ENCODE measurements at regions not wholly inside any gene's neighbourhood (a gene's known extent, or its start where the extent isn't known, plus 50 kb on each side); places are given as distances from the start of the nearest gene placed in this dataset.

DNA sequence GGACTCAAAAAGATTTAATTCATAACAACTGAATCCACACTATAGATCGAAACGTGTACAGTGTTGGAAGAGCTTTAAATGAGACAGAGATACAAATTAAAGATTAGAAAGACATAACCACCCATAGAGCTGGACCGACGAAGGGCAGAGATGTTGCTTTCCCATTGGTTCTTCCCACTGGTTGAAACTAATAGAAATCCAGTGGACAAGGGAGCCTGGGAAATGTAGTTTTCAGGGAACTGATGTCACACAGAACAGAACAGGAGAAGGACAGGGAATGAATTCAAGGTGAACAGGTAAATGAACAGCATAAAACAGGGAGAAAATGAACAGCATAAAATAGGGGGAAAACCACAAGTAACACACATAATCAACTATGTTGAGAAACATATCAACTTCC, 328.7 kb downstream of the ZNF621 start:
- Histone ChIP-seq H3K27ac (ENCODE audit: low read depth, low read length) (no peak overlapping the region), H3K9ac (ENCODE audit: low read depth in 1 of 2, low read length in 2 of 2) (no peak overlapping the region), H3K27me3 (ENCODE audit: control insufficient read depth in 1 of 2, insufficient read depth in 2 of 2, low read length in 2 of 2) (no peaks in the 10 kb centered on the region), H3K4me1 (ENCODE audit: control insufficient read depth in 1 of 2, insufficient read depth in 2 of 2, low read length in 2 of 2) (no peaks in the 10 kb centered on the region), H3K9me3 (ENCODE audit: control insufficient read depth in 1 of 2, low read length in 2 of 2) (no peaks in the 10 kb centered on the region), H3K4me3 (ENCODE audit: low read depth in 1 of 2, low read length in 2 of 2) (no peak overlapping the region), H3K36me3 (ENCODE audit: control insufficient read depth in 1 of 2, insufficient read depth in 2 of 2, low read length in 2 of 2) (no peaks in the 10 kb centered on the region)

DNA sequence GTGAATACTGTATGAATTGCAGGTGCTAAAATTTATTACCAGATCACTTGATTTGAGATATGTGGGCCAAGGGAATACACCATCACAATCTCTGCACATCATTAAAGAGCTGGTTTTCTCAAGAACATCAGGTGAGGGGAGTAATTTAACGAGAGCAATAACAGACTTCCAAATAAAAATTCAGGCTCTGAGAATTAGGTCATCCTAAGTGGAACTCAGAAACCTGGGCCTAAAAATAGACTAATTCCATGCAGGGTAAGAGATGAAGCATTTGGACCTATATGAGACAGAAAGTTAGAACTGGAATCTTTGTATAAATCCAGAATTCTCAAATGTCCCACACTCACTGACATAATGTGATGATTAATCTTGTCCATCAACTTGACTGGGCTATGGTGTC, 331.1 kb downstream of the ZNF621 start:
- H3K4me3 ChIP-seq (ENCODE audit: low read depth in 1 of 2, low read length in 2 of 2), result no peak overlapping the region
- H3K4me1 ChIP-seq (ENCODE audit: control insufficient read depth in 1 of 2, insufficient read depth in 2 of 2, low read length in 2 of 2), result no peaks in the 10 kb centered on the region
- H3K9ac ChIP-seq (ENCODE audit: low read depth in 1 of 2, low read length in 2 of 2), result no peak overlapping the region
- H3K27me3 ChIP-seq (ENCODE audit: control insufficient read depth in 1 of 2, insufficient read depth in 2 of 2, low read length in 2 of 2), result no peaks in the 10 kb centered on the region
- H3K36me3 ChIP-seq (ENCODE audit: control insufficient read depth in 1 of 2, insufficient read depth in 2 of 2, low read length in 2 of 2), result no peaks in the 10 kb centered on the region
- no peaks in the 10 kb centered on the region for H3K9me3 ChIP-seq (ENCODE audit: control insufficient read depth in 1 of 2, low read length in 2 of 2)
- H3K27ac ChIP-seq (ENCODE audit: low read depth, low read length), result no peak overlapping the region

DNA sequence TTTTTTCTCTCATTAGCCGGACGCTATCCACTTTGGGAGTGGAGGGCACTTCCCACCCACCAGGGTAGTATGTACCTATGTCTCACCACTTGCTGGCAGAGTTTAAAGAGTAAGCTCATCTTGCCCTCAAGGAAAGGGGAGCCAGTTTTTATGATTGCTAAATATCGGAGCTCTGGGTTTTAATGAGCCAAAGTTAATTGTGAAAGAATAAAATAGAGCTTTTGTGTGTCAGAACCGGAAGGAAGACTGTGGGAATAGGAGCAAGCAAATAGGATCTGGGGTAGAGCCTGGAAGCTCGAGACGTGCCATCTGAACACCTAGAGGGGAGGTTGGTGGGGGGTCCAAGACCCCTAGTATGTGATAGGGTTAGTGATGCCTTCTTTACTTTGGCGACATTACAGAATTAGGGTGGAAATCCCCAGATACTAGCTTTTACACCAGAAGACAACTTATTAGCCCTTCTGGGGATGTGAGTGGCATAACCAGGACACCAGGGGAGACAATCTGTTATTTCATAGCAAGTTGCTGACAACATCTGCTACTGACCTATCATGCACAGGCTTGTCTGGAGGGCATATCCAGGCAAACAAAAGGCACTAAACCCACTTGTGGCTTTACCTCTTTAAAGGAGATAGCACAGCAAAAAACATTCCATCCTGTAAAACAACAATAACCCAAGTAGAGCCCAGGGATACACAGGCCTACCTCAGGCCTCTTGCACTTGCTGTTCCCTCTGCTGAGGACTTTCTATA, 333.8 kb downstream of the ZNF621 start:
- no peak overlapping the region for H3K9ac ChIP-seq (ENCODE audit: low read depth in 1 of 2, low read length in 2 of 2)
- no peak overlapping the region for H3K27ac ChIP-seq (ENCODE audit: low read depth, low read length)
- H3K4me1 ChIP-seq (ENCODE audit: control insufficient read depth in 1 of 2, insufficient read depth in 2 of 2, low read length in 2 of 2), result no peaks in the 10 kb centered on the region
- H3K27me3 ChIP-seq (ENCODE audit: control insufficient read depth in 1 of 2, insufficient read depth in 2 of 2, low read length in 2 of 2), result no peaks in the 10 kb centered on the region
- no peaks in the 10 kb centered on the region for H3K36me3 ChIP-seq (ENCODE audit: control insufficient read depth in 1 of 2, insufficient read depth in 2 of 2, low read length in 2 of 2)
- H3K9me3 ChIP-seq (ENCODE audit: control insufficient read depth in 1 of 2, low read length in 2 of 2), result no peaks in the 10 kb centered on the region
- no peak overlapping the region for H3K4me3 ChIP-seq (ENCODE audit: low read depth in 1 of 2, low read length in 2 of 2)

DNA sequence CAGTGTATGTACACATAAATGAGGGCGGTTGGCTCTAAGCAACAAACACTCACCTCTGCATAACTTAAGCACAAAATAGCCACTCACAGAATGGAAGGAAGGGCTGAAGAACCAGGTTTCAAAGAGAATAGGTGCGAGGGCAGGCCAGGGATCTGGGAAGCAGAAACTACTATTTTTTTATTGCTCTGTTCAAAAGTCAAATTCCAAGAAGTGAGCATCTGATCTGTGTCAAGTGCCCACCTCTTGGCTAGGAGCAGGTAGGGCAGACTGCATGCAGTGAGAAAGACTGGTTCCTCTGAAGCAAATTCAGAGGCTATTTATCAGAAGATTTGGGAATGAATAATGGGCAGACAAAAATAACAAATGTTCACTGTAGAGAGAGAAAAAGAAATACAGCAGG, 336.4 kb upstream of the CTNNB1 start:
- Histone ChIP-seq H3K36me3 (ENCODE audit: control insufficient read depth in 1 of 2, insufficient read depth in 2 of 2, low read length in 2 of 2) (no peaks in the 10 kb centered on the region), H3K27ac (ENCODE audit: low read depth, low read length) (no peak overlapping the region), H3K4me3 (ENCODE audit: low read depth in 1 of 2, low read length in 2 of 2) (no peak overlapping the region), H3K9ac (ENCODE audit: low read depth in 1 of 2, low read length in 2 of 2) (no peak overlapping the region), H3K27me3 (ENCODE audit: control insufficient read depth in 1 of 2, insufficient read depth in 2 of 2, low read length in 2 of 2) (no peaks in the 10 kb centered on the region), H3K9me3 (ENCODE audit: control insufficient read depth in 1 of 2, low read length in 2 of 2) (no peaks in the 10 kb centered on the region), H3K4me1 (ENCODE audit: control insufficient read depth in 1 of 2, insufficient read depth in 2 of 2, low read length in 2 of 2) (no peaks in the 10 kb centered on the region)

DNA sequence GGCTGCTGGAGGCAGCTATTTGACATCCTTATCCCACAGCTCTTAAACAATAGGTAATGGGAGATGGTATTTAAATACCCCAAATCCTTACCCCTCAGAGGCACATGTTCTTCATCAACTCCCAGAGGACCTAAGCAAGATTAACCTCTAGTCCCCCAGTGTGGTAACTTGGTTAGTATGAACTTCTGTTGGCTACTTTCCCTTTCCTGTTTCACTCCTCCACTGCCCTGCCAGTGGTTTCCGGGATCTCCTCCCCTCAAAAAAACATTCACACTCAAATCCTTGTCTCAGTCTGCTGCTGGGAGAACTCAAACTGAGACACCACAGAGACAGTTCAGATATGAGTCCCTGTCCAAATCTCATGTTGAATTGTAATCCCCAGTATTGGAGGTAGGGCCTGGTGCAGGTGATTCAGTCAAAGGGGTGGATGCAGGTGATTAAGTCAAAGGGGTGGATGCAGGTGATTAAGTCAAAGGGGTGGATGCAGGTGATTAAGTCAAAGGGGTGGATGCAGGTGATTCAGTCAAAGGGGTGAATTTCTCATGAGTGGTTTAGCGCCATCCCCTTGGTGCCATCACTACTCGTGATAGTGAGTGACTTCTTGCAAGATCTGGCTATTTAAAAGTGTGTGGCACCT, 335.0 kb upstream of the CTNNB1 start:
- no peaks in the 10 kb centered on the region for H3K4me1 ChIP-seq (ENCODE audit: control insufficient read depth in 1 of 2, insufficient read depth in 2 of 2, low read length in 2 of 2)
- no peak overlapping the region for H3K9ac ChIP-seq (ENCODE audit: low read depth in 1 of 2, low read length in 2 of 2)
- H3K4me3 ChIP-seq (ENCODE audit: low read depth in 1 of 2, low read length in 2 of 2), result no peak overlapping the region
- H3K27me3 ChIP-seq (ENCODE audit: control insufficient read depth in 1 of 2, insufficient read depth in 2 of 2, low read length in 2 of 2), result no peaks in the 10 kb centered on the region
- H3K36me3 ChIP-seq (ENCODE audit: control insufficient read depth in 1 of 2, insufficient read depth in 2 of 2, low read length in 2 of 2), result no peaks in the 10 kb centered on the region
- no peaks in the 10 kb centered on the region for H3K9me3 ChIP-seq (ENCODE audit: control insufficient read depth in 1 of 2, low read length in 2 of 2)
- H3K27ac ChIP-seq (ENCODE audit: low read depth, low read length), result no peak overlapping the region

DNA sequence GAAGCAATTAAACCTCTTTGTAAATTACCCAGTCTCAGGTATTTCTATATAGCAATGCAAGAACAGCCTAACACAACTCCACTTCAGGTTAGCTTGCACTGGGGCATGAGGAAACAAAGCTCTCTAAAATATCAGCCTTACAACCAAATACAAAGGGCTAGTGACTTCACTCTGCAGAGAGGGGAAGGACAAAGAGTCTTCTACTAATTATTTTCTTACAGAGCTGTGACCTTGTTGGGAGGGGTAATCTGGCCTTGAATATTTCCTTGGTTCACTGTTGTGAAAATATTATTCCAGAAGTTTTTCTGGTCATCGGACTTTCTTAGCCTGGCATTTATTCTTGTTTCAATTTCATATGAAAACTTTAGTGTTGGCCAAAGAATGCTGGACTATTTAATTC, 334.4 kb upstream of the CTNNB1 start:
- no peak overlapping the region for H3K4me3 ChIP-seq (ENCODE audit: low read depth in 1 of 2, low read length in 2 of 2)
- H3K36me3 ChIP-seq (ENCODE audit: control insufficient read depth in 1 of 2, insufficient read depth in 2 of 2, low read length in 2 of 2), result no peaks in the 10 kb centered on the region
- no peaks in the 10 kb centered on the region for H3K9me3 ChIP-seq (ENCODE audit: control insufficient read depth in 1 of 2, low read length in 2 of 2)
- H3K9ac ChIP-seq (ENCODE audit: low read depth in 1 of 2, low read length in 2 of 2), result no peak overlapping the region
- no peak overlapping the region for H3K27ac ChIP-seq (ENCODE audit: low read depth, low read length)
- H3K4me1 ChIP-seq (ENCODE audit: control insufficient read depth in 1 of 2, insufficient read depth in 2 of 2, low read length in 2 of 2), result no peaks in the 10 kb centered on the region
- no peaks in the 10 kb centered on the region for H3K27me3 ChIP-seq (ENCODE audit: control insufficient read depth in 1 of 2, insufficient read depth in 2 of 2, low read length in 2 of 2)

DNA sequence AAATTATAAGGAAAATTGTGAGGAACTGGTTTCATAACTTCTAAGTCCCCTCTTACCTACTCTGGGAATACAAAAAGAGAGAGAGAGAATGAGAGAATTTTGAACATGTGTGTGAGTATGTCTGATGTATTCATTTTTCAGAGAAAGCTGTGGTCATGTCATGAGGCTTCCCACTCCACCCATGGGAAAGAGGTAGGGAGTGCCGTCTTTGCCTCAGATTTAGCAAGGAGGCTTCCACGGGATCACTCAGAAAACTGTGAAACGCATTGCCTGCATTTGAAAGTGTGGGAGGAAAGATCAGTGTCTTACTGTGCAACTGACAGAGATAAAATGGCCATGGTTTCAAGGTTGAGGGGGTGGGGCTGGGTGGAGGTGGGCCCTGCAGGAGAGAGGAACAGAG, 331.5 kb upstream of the CTNNB1 start:
- no peak overlapping the region for H3K9ac ChIP-seq (ENCODE audit: low read depth in 1 of 2, low read length in 2 of 2)
- no peaks in the 10 kb centered on the region for H3K36me3 ChIP-seq (ENCODE audit: control insufficient read depth in 1 of 2, insufficient read depth in 2 of 2, low read length in 2 of 2)
- no peaks in the 10 kb centered on the region for H3K27me3 ChIP-seq (ENCODE audit: control insufficient read depth in 1 of 2, insufficient read depth in 2 of 2, low read length in 2 of 2)
- no peak overlapping the region for H3K27ac ChIP-seq (ENCODE audit: low read depth, low read length)
- H3K4me1 ChIP-seq (ENCODE audit: control insufficient read depth in 1 of 2, insufficient read depth in 2 of 2, low read length in 2 of 2), result no peaks in the 10 kb centered on the region
- no peaks in the 10 kb centered on the region for H3K9me3 ChIP-seq (ENCODE audit: control insufficient read depth in 1 of 2, low read length in 2 of 2)
- H3K4me3 ChIP-seq (ENCODE audit: low read depth in 1 of 2, low read length in 2 of 2), result no peak overlapping the region

DNA sequence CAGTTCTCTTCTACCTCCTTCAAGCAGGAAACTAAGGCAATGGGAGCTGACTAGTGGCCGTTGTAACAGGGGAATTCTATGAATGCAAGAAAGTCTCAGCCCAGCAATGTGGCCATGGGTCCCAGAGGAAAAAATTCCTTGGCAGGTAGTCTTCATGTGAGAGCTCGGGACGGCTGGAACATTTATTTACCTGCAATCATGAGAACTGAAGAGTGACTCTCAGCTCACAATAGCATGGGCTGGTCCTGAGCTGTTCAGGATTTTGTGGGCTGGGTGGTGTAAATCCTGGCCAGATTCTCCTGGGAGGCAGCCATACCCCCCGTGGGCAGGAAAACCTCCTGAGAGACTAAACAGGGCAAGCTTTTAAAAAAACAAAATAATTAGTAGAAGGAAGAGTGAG, 330.3 kb upstream of the CTNNB1 start:
- Histone ChIP-seq H3K27ac (ENCODE audit: low read depth, low read length) (no peak overlapping the region), H3K9ac (ENCODE audit: low read depth in 1 of 2, low read length in 2 of 2) (no peak overlapping the region), H3K4me3 (ENCODE audit: low read depth in 1 of 2, low read length in 2 of 2) (no peak overlapping the region), H3K36me3 (ENCODE audit: control insufficient read depth in 1 of 2, insufficient read depth in 2 of 2, low read length in 2 of 2) (no peaks in the 10 kb centered on the region), H3K4me1 (ENCODE audit: control insufficient read depth in 1 of 2, insufficient read depth in 2 of 2, low read length in 2 of 2) (peaks cover 0 to 7% of the 10 kb centered on the region in 2 donors), H3K9me3 (ENCODE audit: control insufficient read depth in 1 of 2, low read length in 2 of 2) (no peaks in the 10 kb centered on the region), H3K27me3 (ENCODE audit: control insufficient read depth in 1 of 2, insufficient read depth in 2 of 2, low read length in 2 of 2) (no peaks in the 10 kb centered on the region)

DNA sequence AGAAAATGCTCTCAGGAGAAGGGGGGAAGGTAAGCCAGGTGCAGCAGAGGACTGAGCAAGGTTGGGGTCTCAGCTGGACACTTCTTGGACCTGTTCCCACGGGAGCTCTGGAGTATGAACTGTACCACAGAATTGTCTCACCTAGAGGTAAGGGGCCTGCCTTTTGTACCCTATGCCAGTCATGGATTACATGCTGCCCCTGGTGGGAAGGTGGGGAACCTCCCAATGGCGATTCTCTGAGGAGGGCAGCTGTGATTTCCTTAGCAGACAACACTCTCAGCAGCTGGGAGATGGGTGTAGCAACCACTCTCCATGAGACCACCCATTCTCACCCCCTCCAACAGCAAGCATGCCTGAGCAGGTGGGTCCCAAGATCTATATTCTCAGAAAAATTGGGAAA, 329.4 kb upstream of the CTNNB1 start:
- Histone ChIP-seq H3K27ac (ENCODE audit: low read depth, low read length) (no peak overlapping the region), H3K4me1 (ENCODE audit: control insufficient read depth in 1 of 2, insufficient read depth in 2 of 2, low read length in 2 of 2) (peaks cover 0 to 7% of the 10 kb centered on the region in 2 donors), H3K4me3 (ENCODE audit: low read depth in 1 of 2, low read length in 2 of 2) (no peak overlapping the region), H3K9ac (ENCODE audit: low read depth in 1 of 2, low read length in 2 of 2) (no peak overlapping the region), H3K9me3 (ENCODE audit: control insufficient read depth in 1 of 2, low read length in 2 of 2) (no peaks in the 10 kb centered on the region), H3K27me3 (ENCODE audit: control insufficient read depth in 1 of 2, insufficient read depth in 2 of 2, low read length in 2 of 2) (no peaks in the 10 kb centered on the region), H3K36me3 (ENCODE audit: control insufficient read depth in 1 of 2, insufficient read depth in 2 of 2, low read length in 2 of 2) (no peaks in the 10 kb centered on the region)

DNA sequence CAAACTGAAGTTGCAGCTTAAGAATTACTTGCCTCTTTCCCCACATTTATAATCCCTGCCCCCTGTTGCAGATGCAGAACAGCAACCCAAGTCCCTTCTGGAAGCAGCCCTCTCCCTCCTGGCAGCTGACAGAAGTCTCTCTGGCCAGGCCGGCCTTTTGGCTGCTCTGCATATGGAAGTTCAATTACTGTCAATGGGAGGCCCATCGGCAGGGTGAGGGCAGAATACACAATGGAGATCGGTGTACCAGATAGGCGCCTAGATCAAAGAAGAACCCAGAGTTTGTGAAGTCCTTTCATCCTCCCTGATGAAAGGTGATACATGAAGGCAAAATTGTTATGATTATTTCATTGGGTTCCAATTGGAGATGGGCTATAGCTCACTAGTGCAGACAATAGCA, 327.9 kb upstream of the CTNNB1 start:
- H3K36me3 ChIP-seq (ENCODE audit: control insufficient read depth in 1 of 2, insufficient read depth in 2 of 2, low read length in 2 of 2), result no peaks in the 10 kb centered on the region
- peaks cover 0 to 7% of the 10 kb centered on the region in 2 donors for H3K4me1 ChIP-seq (ENCODE audit: control insufficient read depth in 1 of 2, insufficient read depth in 2 of 2, low read length in 2 of 2)
- H3K9me3 ChIP-seq (ENCODE audit: control insufficient read depth in 1 of 2, low read length in 2 of 2), result no peaks in the 10 kb centered on the region
- no peak overlapping the region for H3K9ac ChIP-seq (ENCODE audit: low read depth in 1 of 2, low read length in 2 of 2)
- H3K27me3 ChIP-seq (ENCODE audit: control insufficient read depth in 1 of 2, insufficient read depth in 2 of 2, low read length in 2 of 2), result no peaks in the 10 kb centered on the region
- H3K27ac ChIP-seq (ENCODE audit: low read depth, low read length), result no peak overlapping the region
- no peak overlapping the region for H3K4me3 ChIP-seq (ENCODE audit: low read depth in 1 of 2, low read length in 2 of 2)
